ENCODE measurements at regions not wholly inside any gene's neighbourhood (a gene's known extent, or its start where the extent isn't known, plus 50 kb on each side); places are given as distances from the start of the nearest gene placed in this dataset.

DNA sequence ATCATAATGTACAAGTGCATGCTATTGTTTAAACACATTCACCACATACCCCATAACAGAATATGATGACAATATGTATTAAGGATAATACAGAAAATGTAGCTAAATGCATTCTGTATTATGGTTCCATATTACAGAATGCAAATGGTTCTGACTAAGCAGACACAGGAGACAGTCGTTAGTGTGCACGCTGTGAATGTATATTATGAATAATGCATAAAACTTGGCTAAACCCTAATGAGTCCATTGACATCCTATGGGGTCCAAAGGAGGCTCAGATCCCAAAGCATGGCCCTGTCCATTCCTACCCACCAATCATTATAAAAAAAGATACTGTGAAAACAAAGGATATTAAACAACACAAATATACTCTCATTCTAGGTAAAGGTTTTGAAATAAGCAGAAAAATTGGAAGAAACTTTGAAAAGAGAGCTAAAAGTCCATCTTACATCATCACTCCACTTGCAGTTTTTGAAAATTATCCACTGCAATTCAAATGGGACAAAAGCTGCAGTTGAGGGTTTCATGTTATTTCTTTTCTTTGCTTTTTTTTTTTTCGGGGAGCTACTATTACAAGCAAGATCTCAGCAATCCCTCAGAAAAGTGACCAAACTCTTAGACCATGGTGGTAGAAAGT, 415.1 kb downstream of the BCAT1 start:
- no peaks in the 10 kb centered on the region for H3K4me1 ChIP-seq
- H3K27ac ChIP-seq, result no peak overlapping the region
- no peak overlapping the region for H3K9ac ChIP-seq
- no peaks in the 10 kb centered on the region for H3K79me2 ChIP-seq
- TF ChIP-seq, protein P1, sequence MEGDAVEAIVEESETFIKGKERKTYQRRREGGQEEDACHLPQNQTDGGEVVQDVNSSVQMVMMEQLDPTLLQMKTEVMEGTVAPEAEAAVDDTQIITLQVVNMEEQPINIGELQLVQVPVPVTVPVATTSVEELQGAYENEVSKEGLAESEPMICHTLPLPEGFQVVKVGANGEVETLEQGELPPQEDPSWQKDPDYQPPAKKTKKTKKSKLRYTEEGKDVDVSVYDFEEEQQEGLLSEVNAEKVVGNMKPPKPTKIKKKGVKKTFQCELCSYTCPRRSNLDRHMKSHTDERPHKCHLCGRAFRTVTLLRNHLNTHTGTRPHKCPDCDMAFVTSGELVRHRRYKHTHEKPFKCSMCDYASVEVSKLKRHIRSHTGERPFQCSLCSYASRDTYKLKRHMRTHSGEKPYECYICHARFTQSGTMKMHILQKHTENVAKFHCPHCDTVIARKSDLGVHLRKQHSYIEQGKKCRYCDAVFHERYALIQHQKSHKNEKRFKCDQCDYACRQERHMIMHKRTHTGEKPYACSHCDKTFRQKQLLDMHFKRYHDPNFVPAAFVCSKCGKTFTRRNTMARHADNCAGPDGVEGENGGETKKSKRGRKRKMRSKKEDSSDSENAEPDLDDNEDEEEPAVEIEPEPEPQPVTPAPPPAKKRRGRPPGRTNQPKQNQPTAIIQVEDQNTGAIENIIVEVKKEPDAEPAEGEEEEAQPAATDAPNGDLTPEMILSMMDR (IDR thresholded peaks at IDR 0.05), result no peak
- no peaks in the 10 kb centered on the region for H3K36me3 ChIP-seq (ENCODE audit: control insufficient read depth, insufficient read depth, low read length)
- H3K4me2 ChIP-seq (ENCODE audit: low read length), result no peak overlapping the region
- H3K27me3 ChIP-seq (ENCODE audit: control insufficient read depth, insufficient read depth, low read length), result no peaks in the 10 kb centered on the region
- H3K9me3 ChIP-seq (ENCODE audit: control insufficient read depth, low read length), result no peaks in the 10 kb centered on the region
- H2AFZ ChIP-seq, result no peak overlapping the region
- H3K4me3 ChIP-seq (ENCODE audit: low read depth, low read length), result no peak overlapping the region

DNA sequence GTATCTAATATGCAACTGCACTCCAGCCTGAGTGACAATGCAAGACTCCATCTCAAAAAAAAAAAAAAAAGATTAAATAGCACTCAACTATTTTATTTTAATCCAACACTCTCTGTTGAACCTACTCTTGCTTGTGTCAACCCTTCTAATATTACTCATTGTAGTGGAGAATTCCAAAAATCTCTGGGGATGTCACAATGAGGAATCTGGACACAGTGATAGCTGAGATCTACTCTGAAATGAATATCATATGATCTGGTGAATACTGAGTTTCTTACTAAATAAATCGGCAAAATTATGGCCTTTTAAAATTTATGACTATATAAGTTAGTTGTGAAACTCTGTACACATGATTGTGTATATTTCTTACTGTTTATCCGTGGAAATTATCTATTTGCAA, 418.2 kb downstream of the BCAT1 start:
- no peak overlapping the region for H3K27ac ChIP-seq
- H3K4me1 ChIP-seq, result no peaks in the 10 kb centered on the region

DNA sequence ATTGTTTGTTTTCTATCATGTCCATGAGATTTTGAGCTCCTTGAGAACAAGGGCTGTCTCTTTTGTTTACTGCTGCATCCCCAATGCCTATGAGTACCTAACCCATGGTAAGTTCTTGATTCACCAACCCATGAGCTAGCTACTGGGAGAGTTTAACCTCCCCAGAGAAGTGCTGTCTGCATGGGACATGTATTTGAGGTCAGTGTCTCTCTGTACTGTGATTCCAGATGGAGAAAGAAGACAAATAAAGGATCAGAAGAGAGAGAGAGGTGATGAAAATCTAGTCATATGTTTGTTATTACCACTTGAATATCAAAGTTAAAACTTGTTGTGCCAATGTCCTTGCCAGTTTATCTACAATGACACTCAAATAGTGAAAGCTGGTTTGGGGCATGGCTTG, 421.8 kb downstream of the BCAT1 start:
- Histone ChIP-seq H3K27me3 (ENCODE audit: control insufficient read depth, insufficient read depth, low read length) (no peaks in the 10 kb centered on the region), H3K9me3 (ENCODE audit: control insufficient read depth, low read length) (no peaks in the 10 kb centered on the region), H3K9ac (no peak overlapping the region), H2AFZ (no peak overlapping the region), H3K27ac (no peak overlapping the region), H3K36me3 (ENCODE audit: control insufficient read depth, insufficient read depth, low read length) (no peaks in the 10 kb centered on the region), H3K79me2 (no peaks in the 10 kb centered on the region), H3K4me1 (no peaks in the 10 kb centered on the region), H3K4me2 (ENCODE audit: low read length) (no peak overlapping the region), H3K4me3 (ENCODE audit: low read depth, low read length) (no peak overlapping the region)
- TF ChIP-seq, protein P1 (IDR thresholded peaks at IDR 0.05), result no peak

More for the DNA sequence above, 418.2 kb downstream of the BCAT1 start:
- Histone ChIP-seq H3K9me3 (ENCODE audit: control insufficient read depth, low read length) (no peaks in the 10 kb centered on the region), H3K9ac (no peak overlapping the region), H3K4me2 (ENCODE audit: low read length) (no peak overlapping the region), H3K79me2 (no peaks in the 10 kb centered on the region), H3K4me3 (ENCODE audit: low read depth, low read length) (no peak overlapping the region), H3K27me3 (ENCODE audit: control insufficient read depth, insufficient read depth, low read length) (no peaks in the 10 kb centered on the region), H2AFZ (no peak overlapping the region), H3K36me3 (ENCODE audit: control insufficient read depth, insufficient read depth, low read length) (no peaks in the 10 kb centered on the region)
- TF ChIP-seq, protein P1 (IDR thresholded peaks at IDR 0.05), result no peak

GRCh38 chr12:24522736-24523135, 426.2 kb downstream of the BCAT1 start:
- H3K4me1 ChIP-seq, result no peaks in the 10 kb centered on the region
- H3K4me2 ChIP-seq (ENCODE audit: low read length), result no peak overlapping the region
- no peaks in the 10 kb centered on the region for H3K27me3 ChIP-seq (ENCODE audit: control insufficient read depth, insufficient read depth, low read length)
- H2AFZ ChIP-seq, result no peak overlapping the region
- TF ChIP-seq, protein P1 (IDR thresholded peaks at IDR 0.05), result no peak
- no peak overlapping the region for H3K9ac ChIP-seq
- H3K9me3 ChIP-seq (ENCODE audit: control insufficient read depth, low read length), result no peaks in the 10 kb centered on the region
- no peak overlapping the region for H3K4me3 ChIP-seq (ENCODE audit: low read depth, low read length)
- H3K27ac ChIP-seq, result no peak overlapping the region
- H3K79me2 ChIP-seq, result no peaks in the 10 kb centered on the region
- H3K36me3 ChIP-seq (ENCODE audit: control insufficient read depth, insufficient read depth, low read length), result no peaks in the 10 kb centered on the region

- Histone ChIP-seq H3K27ac (no peak overlapping the region), H3K9me3 (ENCODE audit: control insufficient read depth, low read length) (no peaks in the 10 kb centered on the region), H3K27me3 (ENCODE audit: control insufficient read depth, insufficient read depth, low read length) (no peaks in the 10 kb centered on the region), H2AFZ (no peak overlapping the region), H3K9ac (no peak overlapping the region), H3K36me3 (ENCODE audit: control insufficient read depth, insufficient read depth, low read length) (no peaks in the 10 kb centered on the region), H3K4me3 (ENCODE audit: low read depth, low read length) (no peak overlapping the region), H3K79me2 (no peaks in the 10 kb centered on the region), H3K4me1 (no peaks in the 10 kb centered on the region), H3K4me2 (ENCODE audit: low read length) (no peak overlapping the region)
- TF ChIP-seq, protein P1 (IDR thresholded peaks at IDR 0.05), result no peak
Observed at GRCh38 chr12:24519759-24520158, 429.1 kb downstream of the BCAT1 start.
